Epithelial cell of esophagus (primary cell): ENCODE measurements at regions not wholly inside any gene's neighbourhood (a gene's known extent, or its start where the extent isn't known, plus 50 kb on each side); places are given as distances from the start of the nearest gene placed in this dataset.

Experiments used
- DNase-seq: peaks from one replicate; pipeline ENCODE4 v3.0.0; 2010; ENCODE audit warnings: low read depth
- H3K4me3 ChIP-seq: 2 replicates; pipeline ENCODE4 v1.5.1; 2011; ENCODE audit warnings: mild to moderate bottlenecking, low read length, control low read depth
- CTCF ChIP-seq: IDR thresholded peaks from 2 replicates; pipeline ENCODE4 v1.5.1; 2011; ENCODE audit warnings: low read depth, mild to moderate bottlenecking, low read length, control low read depth, inconsistent platforms; ENCODE audit not compliant: insufficient read depth; ENCODE audit errors: missing control alignments

GRCh38 chr1:115194506-115194905, 105.2 kb upstream of the TSPAN2 start:
- TF ChIP-seq CTCF: no peak
- no peak overlapping the region for H3K4me3 ChIP-seq
- DNase-seq: peak; percentile 66

GRCh38 chr1:115193046-115193828, 103.9 kb upstream of the TSPAN2 start:
- no peak overlapping the region for H3K4me3 ChIP-seq
- no peak for TF ChIP-seq CTCF
- DNase-seq: no peak

GRCh38 chr1:115192200-115192767, 103.0 kb upstream of the TSPAN2 start:
- H3K4me3 ChIP-seq: no peak overlapping the region

GRCh38 chr1:115191691-115192090, 102.4 kb upstream of the TSPAN2 start:
- no peak for TF ChIP-seq CTCF
- H3K4me3 ChIP-seq: no peak overlapping the region
- DNase-seq: no peak

More at GRCh38 chr1:115192200-115192767, 103.0 kb upstream of the TSPAN2 start:
- no peak for DNase-seq
- TF ChIP-seq CTCF: no peak

GRCh38 chr1:115190540-115191170, 101.4 kb upstream of the TSPAN2 start:
- no peak for TF ChIP-seq CTCF
- DNase-seq: no peak
- H3K4me3 ChIP-seq: no peak overlapping the region

GRCh38 chr1:115189814-115190539, 100.7 kb upstream of the TSPAN2 start:
- DNase-seq: peak; percentile 93
- H3K4me3 ChIP-seq: no peak overlapping the region
- TF ChIP-seq CTCF: no peak
